ENCODE measurements at regions not wholly inside any gene's neighbourhood (a gene's known extent, or its start where the extent isn't known, plus 50 kb on each side); places are given as distances from the start of the nearest gene placed in this dataset.

DNA sequence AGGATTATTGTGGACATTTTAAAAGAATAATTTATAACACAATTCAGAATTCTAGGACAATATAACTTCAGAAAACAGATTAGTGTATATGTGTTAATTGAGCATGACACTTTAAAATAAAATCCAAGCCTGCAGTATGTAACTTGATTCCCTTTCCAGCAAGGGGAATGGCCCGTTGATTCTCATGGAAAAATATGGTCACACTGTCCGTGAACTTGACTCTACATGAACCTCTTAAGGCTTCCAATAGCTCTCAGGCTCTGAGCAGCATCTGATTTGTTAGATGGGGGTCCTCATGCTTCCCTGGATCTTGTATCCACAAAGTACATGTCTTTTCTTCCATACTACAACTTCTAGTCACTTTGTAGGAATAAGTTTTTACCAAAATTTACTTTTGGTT lies 85.5 kb upstream of the AKR1E2 start:
- H3K27me3 ChIP-seq: no peaks in the 10 kb centered on the region
- no peak overlapping the region for H3K4me3 ChIP-seq
- intact Hi-C loops (cut with DNase I): no loop called here
- no peak overlapping the region for H3K27ac ChIP-seq
- WGBS, 2 donors: 72 to 73% methylated on average over 2 of the region's 2 CpGs
- DNase-seq: no peak
- H3K9me3 ChIP-seq: no peaks in the 10 kb centered on the region
- H3K36me3 ChIP-seq: no peaks in the 10 kb centered on the region
- H3K4me1 ChIP-seq: peaks cover 0 to 12% (median 0%) of the 10 kb centered on the region in 4 donors
- TF ChIP-seq EP300 (IDR thresholded peaks at IDR 0.05): no peak
- no peak for TF ChIP-seq POLR2AphosphoS5 (IDR thresholded peaks at IDR 0.05)
- TF ChIP-seq POLR2A (IDR thresholded peaks at IDR 0.05): no peak
- TF ChIP-seq, protein P1, sequence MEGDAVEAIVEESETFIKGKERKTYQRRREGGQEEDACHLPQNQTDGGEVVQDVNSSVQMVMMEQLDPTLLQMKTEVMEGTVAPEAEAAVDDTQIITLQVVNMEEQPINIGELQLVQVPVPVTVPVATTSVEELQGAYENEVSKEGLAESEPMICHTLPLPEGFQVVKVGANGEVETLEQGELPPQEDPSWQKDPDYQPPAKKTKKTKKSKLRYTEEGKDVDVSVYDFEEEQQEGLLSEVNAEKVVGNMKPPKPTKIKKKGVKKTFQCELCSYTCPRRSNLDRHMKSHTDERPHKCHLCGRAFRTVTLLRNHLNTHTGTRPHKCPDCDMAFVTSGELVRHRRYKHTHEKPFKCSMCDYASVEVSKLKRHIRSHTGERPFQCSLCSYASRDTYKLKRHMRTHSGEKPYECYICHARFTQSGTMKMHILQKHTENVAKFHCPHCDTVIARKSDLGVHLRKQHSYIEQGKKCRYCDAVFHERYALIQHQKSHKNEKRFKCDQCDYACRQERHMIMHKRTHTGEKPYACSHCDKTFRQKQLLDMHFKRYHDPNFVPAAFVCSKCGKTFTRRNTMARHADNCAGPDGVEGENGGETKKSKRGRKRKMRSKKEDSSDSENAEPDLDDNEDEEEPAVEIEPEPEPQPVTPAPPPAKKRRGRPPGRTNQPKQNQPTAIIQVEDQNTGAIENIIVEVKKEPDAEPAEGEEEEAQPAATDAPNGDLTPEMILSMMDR (IDR thresholded peaks at IDR 0.05): no peak

DNA sequence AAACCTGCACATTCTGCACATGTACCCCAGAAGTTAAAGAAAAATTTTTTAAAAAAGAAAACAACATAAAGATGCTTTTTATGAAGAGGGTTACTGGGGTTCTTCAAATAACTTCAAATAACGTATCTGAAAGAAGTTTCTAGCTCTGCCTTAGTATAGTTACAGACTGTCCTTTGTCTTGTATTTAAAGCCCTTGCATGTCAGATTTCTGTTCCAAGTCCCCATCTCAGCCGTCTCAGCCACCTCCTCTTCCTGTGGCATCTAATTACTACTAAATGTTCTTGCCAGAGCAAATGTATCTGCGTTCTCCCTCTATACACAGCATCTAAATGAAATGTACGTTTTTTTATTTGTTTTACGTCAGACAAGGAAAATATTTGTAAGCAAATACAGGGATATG lies 89.4 kb upstream of the AKR1E2 start:
- Histone ChIP-seq H3K4me1 (peaks cover 0 to 12% (median 0%) of the 10 kb centered on the region in 4 donors), H3K27ac (no peak overlapping the region), H3K4me3 (no peak overlapping the region), H3K27me3 (no peaks in the 10 kb centered on the region), H3K36me3 (no peaks in the 10 kb centered on the region), H3K9me3 (no peaks in the 10 kb centered on the region)
- intact Hi-C loops (cut with DNase I): no loop called here
- no peak for DNase-seq
- WGBS, 2 donors: 58 to 76% methylated on average over 5 of the region's 5 CpGs
- no peak for TF ChIP-seq POLR2A (IDR thresholded peaks at IDR 0.05)
- TF ChIP-seq EP300 (IDR thresholded peaks at IDR 0.05): no peak
- TF ChIP-seq, protein P1 (IDR thresholded peaks at IDR 0.05): no peak

DNA sequence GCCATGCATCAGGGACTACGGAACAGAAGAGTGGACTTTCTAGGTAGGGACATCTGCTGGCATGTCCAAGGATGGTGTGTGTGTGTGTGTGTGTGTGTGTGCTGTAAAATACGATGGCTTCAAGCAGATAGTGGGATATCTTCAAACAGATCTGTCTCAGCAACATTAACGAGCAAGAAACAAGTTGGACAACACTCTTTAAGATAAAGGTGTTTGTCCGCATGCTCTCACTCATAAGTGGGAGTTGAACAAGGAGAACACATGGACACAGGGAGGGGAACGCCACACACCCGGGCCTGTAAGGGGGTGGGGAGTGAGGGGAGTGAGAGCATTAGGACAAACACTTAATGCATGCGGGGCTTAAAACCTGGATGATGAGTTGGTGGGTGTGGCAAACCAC lies 89.8 kb upstream of the AKR1E2 start:
- H3K4me3 ChIP-seq: no peak overlapping the region
- no peak overlapping the region for H3K27ac ChIP-seq
- H3K4me1 ChIP-seq: peaks cover 0 to 12% (median 0%) of the 10 kb centered on the region in 4 donors
- no peaks in the 10 kb centered on the region for H3K27me3 ChIP-seq
- H3K36me3 ChIP-seq: no peaks in the 10 kb centered on the region
- WGBS, 2 donors: 72 to 74% methylated on average over 7 of the region's 7 CpGs
- TF ChIP-seq POLR2AphosphoS5 (IDR thresholded peaks at IDR 0.05) (no peak), POLR2A (IDR thresholded peaks at IDR 0.05) (no peak), EP300 (IDR thresholded peaks at IDR 0.05) (no peak)
- TF ChIP-seq, protein P1 (IDR thresholded peaks at IDR 0.05): no peak
- intact Hi-C loops (cut with DNase I): no loop called here
- no peaks in the 10 kb centered on the region for H3K9me3 ChIP-seq
- DNase-seq: no peak

DNA sequence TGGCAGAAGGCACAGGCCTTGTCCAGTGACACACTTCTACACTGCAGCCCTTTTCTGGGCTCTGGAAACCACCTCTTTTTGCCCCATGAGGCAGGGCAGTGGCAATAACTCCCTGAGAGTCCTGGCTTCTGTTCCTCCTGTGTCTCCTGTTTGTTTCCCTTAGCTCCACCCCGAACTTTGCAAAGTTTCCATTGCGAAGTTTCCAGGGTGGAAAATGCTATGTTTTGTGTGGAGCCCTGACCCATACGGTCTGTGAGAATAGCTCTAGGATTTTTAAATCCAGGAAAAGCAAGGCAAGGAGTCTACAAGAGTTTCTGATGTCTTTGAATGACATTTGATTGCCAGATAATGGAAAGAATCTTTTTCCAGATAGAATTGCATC lies 92.2 kb upstream of the AKR1E2 start:
- TF ChIP-seq EP300 (IDR thresholded peaks at IDR 0.05) (no peak), POLR2A (IDR thresholded peaks at IDR 0.05) (no peak), POLR2AphosphoS5 (IDR thresholded peaks at IDR 0.05) (no peak)
- TF ChIP-seq, protein P1 (IDR thresholded peaks at IDR 0.05): no peak
- intact Hi-C loops (cut with DNase I): no loop called here
- Histone ChIP-seq H3K36me3 (no peaks in the 10 kb centered on the region), H3K4me3 (no peak overlapping the region), H3K27ac (no peak overlapping the region), H3K4me1 (no peaks in the 10 kb centered on the region), H3K9me3 (no peaks in the 10 kb centered on the region), H3K27me3 (no peaks in the 10 kb centered on the region)
- DNase-seq: no peak
- WGBS, 2 donors: 87 to 88% methylated on average over 3 of the region's 3 CpGs

DNA sequence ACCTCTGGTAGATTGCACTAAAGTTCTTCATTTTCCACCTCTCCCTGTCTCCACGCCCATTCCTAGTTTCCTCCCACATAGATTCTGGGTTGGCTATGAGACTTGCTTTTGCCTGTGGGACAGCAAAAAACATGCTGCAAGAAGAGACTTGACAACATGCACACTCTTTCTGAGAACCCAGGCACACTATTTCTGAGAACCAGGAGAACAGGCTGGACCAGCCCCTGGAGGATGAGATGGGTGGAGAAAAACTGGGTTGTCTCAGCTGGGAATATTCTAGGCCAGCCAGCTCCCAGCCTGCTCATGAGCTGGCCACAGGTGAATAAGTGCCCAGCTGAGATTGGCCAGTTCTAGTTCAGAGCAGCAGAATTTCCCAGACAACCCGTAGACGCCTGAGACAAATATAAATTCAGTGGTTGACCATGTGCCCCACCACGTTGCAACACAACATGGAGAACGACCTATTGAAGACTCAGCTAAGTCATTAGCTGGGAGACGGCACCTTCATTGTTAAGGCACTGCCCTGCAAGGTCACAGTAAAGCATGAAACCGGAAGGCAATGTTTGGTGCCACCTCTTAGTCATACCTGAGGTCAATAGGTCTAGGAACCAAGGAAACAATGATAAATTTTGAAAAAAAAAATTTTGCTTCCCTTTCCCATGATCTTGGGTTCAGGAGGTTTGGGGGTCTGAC lies 92.7 kb upstream of the AKR1E2 start:
- 85 to 90% methylated on average over 7 of the region's 7 CpGs for WGBS, 2 donors
- Histone ChIP-seq H3K27me3 (no peaks in the 10 kb centered on the region), H3K9me3 (no peaks in the 10 kb centered on the region), H3K4me3 (no peak overlapping the region), H3K4me1 (no peaks in the 10 kb centered on the region), H3K36me3 (no peaks in the 10 kb centered on the region), H3K27ac (no peak overlapping the region)
- intact Hi-C loops (cut with DNase I): no loop called here
- DNase-seq: no peak
- TF ChIP-seq EP300 (IDR thresholded peaks at IDR 0.05) (no peak), POLR2A (IDR thresholded peaks at IDR 0.05) (no peak), POLR2AphosphoS5 (IDR thresholded peaks at IDR 0.05) (no peak)
- TF ChIP-seq, protein P1 (IDR thresholded peaks at IDR 0.05): no peak

All from sigmoid colon (tissue), 6 donors.